Hepatocyte (in vitro differentiated cells): ENCODE measurements at regions not wholly inside any gene's neighbourhood (a gene's known extent, or its start where the extent isn't known, plus 50 kb on each side); places are given as distances from the start of the nearest gene placed in this dataset.
A peak's percentile ranks its signal among the peaks of the same experiment; 100 is the strongest.
"Not testable (repeated sequence)": the region's sequence is repeated elsewhere in the genome, so short reads cannot be mapped to it uniquely, and the experiment has no call there.

Experiments
- DNase-seq: peaks from one replicate; pipeline ENCODE4 v3.0.0-alpha.2; 2016; ENCODE audit warnings: low spot score
- H2AFZ ChIP-seq: fragments of 200-600 bp; sonication (generic); 2 replicates; pipeline ENCODE4 v1.6.0; 2016; ENCODE audit warnings: antibody characterized with exemption, mild to moderate bottlenecking
- H3K27ac ChIP-seq: fragments of 200-600 bp; sonication (generic); 2 replicates; pipeline ENCODE4 v1.5.1; 2016; ENCODE audit warnings: mild to moderate bottlenecking
- H3K27me3 ChIP-seq: fragments of 200-600 bp; sonication (generic); 2 replicates; pipeline ENCODE4 v1.6.1; 2016
- H3K36me3 ChIP-seq: fragments of 200-600 bp; sonication (generic); replicated peaks from 2 replicates; pipeline ENCODE4 v1.5.1; 2016; ENCODE audit warnings: low read depth; ENCODE audit not compliant: insufficient read depth
- H3K4me1 ChIP-seq: fragments of 200-600 bp; sonication (generic); 2 replicates; pipeline ENCODE4 v1.5.1; 2016; ENCODE audit warnings: mild to moderate bottlenecking, moderate library complexity; ENCODE audit not compliant: insufficient read depth
- H3K4me2 ChIP-seq: fragments of 200-600 bp; sonication (generic); 2 replicates; pipeline ENCODE4 v1.6.0; 2016
- H3K4me3 ChIP-seq: fragments of 200-600 bp; sonication (generic); 2 replicates; pipeline ENCODE4 v1.5.1; 2016; ENCODE audit warnings: mild to moderate bottlenecking
- H3K79me2 ChIP-seq: fragments of 200-600 bp; sonication (generic); 2 replicates; pipeline ENCODE4 v1.6.0; 2017; ENCODE audit warnings: mild to moderate bottlenecking
- H3K9me2 ChIP-seq: fragments of 200-600 bp; sonication (generic); replicated peaks from 2 replicates; pipeline ENCODE4 v1.6.0; 2017; ENCODE audit warnings: mild to moderate bottlenecking; ENCODE audit not compliant: insufficient read depth
- H3K9me3 ChIP-seq: fragments of 200-600 bp; sonication (generic); 2 replicates; pipeline ENCODE4 v1.5.1; 2016; ENCODE audit warnings: low read depth, mild to moderate bottlenecking
- H4K20me1 ChIP-seq: fragments of 200-600 bp; sonication (generic); 2 replicates; pipeline ENCODE4 v1.6.0; 2016; ENCODE audit warnings: mild to moderate bottlenecking; ENCODE audit not compliant: insufficient read depth, poor library complexity, severe bottlenecking
- WGBS: methylation state at CpG from one replicate; pipeline ENCODE4 v1.1.6; 2016; ENCODE audit warnings: low lambda C conversion rate; ENCODE audit errors: missing lambda C conversion rate; 5-methylcytosine and 5-hydroxymethylcytosine counted together

DNA sequence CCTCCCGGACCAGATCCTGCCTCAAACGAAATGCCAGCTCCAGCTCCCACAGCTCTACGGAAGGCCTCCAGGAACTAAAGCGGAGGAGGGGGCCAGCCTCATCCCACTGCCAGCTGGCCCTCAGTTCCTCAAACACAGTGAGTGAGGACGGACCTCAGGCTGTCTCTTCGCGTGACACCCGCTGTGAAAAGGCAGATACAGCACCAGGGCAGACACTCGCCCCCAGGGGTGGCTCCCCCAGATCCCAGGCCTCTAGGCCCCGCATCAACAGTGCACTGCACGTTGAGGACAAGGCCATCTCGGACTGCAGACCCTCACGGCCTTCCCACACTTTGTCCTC is 149.9 kb upstream of the C1QTNF3 start:
- H4K20me1 ChIP-seq, H3K27ac ChIP-seq, H3K4me1 ChIP-seq, H3K4me3 ChIP-seq, H3K9me2 ChIP-seq, H3K27me3 ChIP-seq, DNase-seq, H2AFZ ChIP-seq, H3K4me2 ChIP-seq, H3K9me3 ChIP-seq, H3K36me3 ChIP-seq, H3K79me2 ChIP-seq: not testable (repeated sequence)
- 92% methylated on average over 12 of the region's 13 CpGs for WGBS

DNA sequence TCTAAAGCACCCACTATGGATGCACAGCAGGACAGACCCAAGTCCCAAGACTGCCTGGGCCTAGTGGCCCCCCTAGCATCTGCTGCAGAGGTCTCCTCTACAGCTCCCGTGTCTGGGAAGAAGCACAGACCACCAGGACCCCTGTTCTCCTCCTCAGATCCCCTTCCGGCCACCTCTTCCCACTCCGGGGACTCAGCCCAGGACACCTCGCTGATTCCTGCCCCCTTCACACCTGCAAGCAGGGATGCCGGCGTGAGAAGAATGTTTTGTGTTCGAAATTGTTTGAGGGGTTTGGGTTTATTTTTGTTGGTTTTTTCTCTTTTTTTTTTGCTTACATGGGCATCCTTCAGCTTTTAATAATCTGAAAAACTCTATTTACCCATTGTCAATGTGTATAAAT is 150.3 kb upstream of the C1QTNF3 start:
- whole genome bisulfite sequencing = 95% methylated on average over 7 of the region's 7 CpGs
- not testable (repeated sequence) for H2AFZ ChIP-seq, H3K27me3 ChIP-seq, H3K9me2 ChIP-seq, H3K4me1 ChIP-seq, H3K79me2 ChIP-seq, H4K20me1 ChIP-seq, H3K27ac ChIP-seq, H3K4me2 ChIP-seq, H3K36me3 ChIP-seq, H3K9me3 ChIP-seq, H3K4me3 ChIP-seq, DNase-seq

DNA sequence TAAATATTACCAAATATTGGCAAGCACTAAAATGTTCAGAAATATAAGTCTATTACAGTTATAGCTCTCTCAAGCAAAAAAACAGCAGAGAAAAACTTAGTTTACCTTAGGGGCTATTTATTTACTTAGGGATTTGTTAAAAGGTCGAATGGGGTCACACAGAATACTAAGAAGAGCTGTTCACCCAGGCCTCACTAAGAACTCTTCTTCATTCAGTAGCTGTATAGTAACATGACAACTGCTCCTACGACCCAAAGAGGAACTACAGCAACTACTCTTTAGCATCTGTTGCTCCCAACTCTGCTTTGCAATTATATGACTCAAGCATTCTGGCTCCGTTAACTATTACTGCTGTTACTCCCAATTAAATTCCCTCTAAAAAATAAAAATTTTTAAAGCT is 150.8 kb upstream of the C1QTNF3 start:
- peak; percentile 8 for DNase-seq
- H4K20me1 ChIP-seq, H3K4me1 ChIP-seq, H2AFZ ChIP-seq, H3K79me2 ChIP-seq, H3K9me3 ChIP-seq, H3K27ac ChIP-seq, H3K27me3 ChIP-seq, H3K4me3 ChIP-seq, H3K9me2 ChIP-seq, H3K36me3 ChIP-seq, H3K4me2 ChIP-seq: not testable (repeated sequence)
- WGBS = 67% methylated on average over 3 of the region's 3 CpGs

DNA sequence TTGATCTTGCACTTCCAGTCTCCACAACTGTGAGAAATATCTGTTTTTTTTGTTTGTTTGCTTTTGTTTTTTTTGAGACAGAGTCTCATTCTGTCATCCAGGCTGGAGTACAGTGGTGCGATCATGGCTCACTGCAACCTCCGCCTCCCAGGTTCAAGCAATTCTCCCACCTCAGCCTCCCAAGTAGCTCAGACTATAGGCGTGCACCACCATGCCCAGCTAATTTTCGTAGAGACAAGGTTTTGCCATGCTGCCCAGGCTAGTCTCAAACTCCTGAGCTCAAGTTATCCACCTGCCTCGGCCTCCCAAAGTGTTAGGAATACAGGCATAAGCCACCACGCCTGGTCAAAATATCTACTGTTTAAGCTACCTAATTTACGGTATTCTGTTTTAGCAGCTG is 153.1 kb upstream of the C1QTNF3 start:
- not testable (repeated sequence) for DNase-seq, H3K9me2 ChIP-seq, H3K27ac ChIP-seq, H3K36me3 ChIP-seq, H3K4me3 ChIP-seq, H2AFZ ChIP-seq, H3K4me2 ChIP-seq, H3K9me3 ChIP-seq, H3K79me2 ChIP-seq, H3K27me3 ChIP-seq, H3K4me1 ChIP-seq, H4K20me1 ChIP-seq
- 98% methylated on average over 7 of the region's 7 CpGs for WGBS

DNA sequence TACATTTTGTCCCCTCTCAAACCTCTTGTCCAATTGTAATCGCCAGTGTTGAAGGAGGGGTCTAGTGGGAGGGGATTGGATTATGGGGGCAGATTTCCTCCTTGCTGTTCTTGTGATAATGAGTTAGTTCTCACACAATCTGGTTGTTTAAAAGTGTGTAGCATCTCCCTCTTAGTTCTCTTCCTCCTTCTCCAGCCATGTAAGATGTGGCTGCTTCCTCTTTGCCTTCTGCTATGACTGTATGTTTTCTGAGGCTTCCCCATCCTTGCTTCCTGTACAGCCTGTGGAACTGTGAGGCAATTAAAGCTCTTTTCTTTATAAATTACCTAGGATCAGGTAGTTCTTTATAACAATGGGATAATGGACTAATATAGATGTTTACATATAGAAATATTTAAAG is 162.3 kb upstream of the C1QTNF3 start:
- not testable (repeated sequence) for H3K4me1 ChIP-seq, H4K20me1 ChIP-seq, H2AFZ ChIP-seq, H3K9me3 ChIP-seq, H3K4me2 ChIP-seq, H3K36me3 ChIP-seq, H3K9me2 ChIP-seq, H3K79me2 ChIP-seq, H3K27me3 ChIP-seq, DNase-seq, H3K27ac ChIP-seq, H3K4me3 ChIP-seq
- 100% methylated on average over 1 of the region's 1 CpG for WGBS

DNA sequence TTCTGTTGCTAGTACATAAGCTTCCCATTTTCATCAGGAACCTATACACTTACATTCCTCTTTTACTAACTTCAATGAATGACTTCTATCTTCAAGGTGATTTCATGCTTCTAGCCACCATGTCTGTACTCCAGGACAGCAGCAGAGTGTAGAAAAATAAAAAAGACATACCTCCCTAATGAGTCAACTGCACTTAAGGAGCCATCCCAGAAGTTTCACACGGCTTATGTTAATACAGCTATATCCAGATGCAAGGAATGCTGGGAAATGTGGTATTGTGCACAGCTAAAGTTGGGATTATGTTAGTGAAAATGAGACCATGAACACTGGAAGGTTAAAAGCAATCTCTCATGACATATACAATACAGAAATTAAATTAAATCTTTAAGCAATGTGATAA is 174.4 kb upstream of the C1QTNF3 start:
- not testable (repeated sequence) for H3K79me2 ChIP-seq, H3K9me3 ChIP-seq, H2AFZ ChIP-seq, H3K4me2 ChIP-seq, H4K20me1 ChIP-seq, H3K27me3 ChIP-seq, H3K4me3 ChIP-seq, DNase-seq, H3K36me3 ChIP-seq, H3K4me1 ChIP-seq, H3K27ac ChIP-seq, H3K9me2 ChIP-seq
- WGBS = 58% methylated on average over 1 of the region's 1 CpG

DNA sequence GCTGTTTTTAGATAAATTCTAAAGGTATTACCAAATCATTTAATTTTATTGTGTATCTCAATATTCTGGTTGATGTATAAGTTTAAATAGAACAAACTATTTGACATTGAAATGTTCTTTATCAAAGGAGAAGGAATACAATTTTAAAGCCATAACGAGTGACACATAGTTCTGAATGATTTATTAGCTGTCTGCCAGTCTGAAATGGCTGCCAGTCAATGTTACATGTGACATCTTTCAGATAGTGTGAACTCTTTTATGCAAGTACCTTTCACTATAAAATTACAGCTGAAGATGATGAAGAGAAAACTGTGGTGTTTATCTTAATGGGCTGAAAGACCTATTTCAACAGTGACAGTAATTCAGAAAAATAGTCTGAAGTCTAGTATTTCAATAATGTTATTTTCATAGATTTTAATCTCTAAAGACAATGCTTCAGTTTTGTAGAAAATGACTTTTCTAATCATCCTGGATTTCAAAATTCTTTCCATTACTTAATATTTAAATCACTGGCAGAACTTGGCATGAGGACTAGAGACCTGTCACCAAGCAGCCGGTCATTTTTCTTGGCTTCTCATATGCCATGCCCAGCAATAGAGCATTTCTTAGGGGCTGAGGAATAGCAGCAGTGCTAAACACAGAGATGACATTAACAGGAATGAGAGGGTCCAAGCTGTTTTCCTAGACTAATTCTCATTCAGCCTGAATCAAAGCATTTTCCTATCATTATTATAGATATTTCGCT is 178.5 kb upstream of the C1QTNF3 start:
- not testable (repeated sequence) for H3K27ac ChIP-seq, H2AFZ ChIP-seq, H3K36me3 ChIP-seq, H3K4me2 ChIP-seq, H3K4me3 ChIP-seq, H3K27me3 ChIP-seq, H3K9me3 ChIP-seq, H3K9me2 ChIP-seq, H4K20me1 ChIP-seq, H3K79me2 ChIP-seq, H3K4me1 ChIP-seq, DNase-seq
- 62% methylated on average over 3 of the region's 3 CpGs for WGBS

DNA sequence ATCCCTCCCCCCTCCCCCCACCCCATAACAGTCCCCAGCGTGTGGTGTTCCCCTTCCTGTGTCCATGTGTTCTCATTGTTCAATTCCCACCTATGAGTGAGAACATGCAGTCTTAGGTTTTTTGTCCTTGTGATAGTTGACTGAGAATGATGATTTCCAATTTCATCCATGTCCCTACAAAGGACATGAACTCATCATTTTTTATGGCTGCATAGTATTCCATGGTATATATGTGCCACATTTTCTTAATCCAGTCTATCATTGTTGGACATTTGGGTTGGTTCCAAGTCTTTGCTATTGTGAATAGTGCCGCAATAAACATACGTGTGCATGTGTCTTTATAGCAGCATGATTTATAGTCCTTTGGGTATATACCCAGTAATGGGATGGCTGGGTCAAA is 180.1 kb upstream of the C1QTNF3 start:
- 100% methylated on average over 1 of the region's 3 CpGs for WGBS
- not testable (repeated sequence) for H3K4me1 ChIP-seq, H3K79me2 ChIP-seq, H3K36me3 ChIP-seq, H3K4me2 ChIP-seq, H4K20me1 ChIP-seq, H3K9me2 ChIP-seq, H2AFZ ChIP-seq, H3K27me3 ChIP-seq, H3K4me3 ChIP-seq, H3K9me3 ChIP-seq, H3K27ac ChIP-seq, DNase-seq

DNA sequence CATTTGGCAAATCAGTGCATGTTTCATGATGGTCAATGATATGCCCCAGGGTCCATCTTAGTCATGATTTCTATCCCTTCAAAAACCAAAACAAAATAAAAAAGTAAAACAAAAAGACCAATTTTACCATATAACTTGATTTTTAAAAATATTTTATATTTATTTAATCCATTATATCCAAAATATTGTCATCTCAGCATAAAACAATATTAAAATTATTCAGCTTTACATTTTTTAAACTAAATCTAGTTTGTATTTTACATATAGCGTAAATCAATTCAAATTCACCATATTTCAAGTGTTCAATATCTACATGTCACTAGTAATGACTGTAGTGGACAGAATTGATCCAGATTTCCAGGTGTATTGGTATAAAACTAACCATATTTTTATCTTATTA is 187.4 kb upstream of the C1QTNF3 start:
- 100% methylated on average over 1 of the region's 1 CpG for WGBS
- H3K79me2 ChIP-seq, H3K4me2 ChIP-seq, H2AFZ ChIP-seq, H3K36me3 ChIP-seq, H3K27me3 ChIP-seq, H4K20me1 ChIP-seq, H3K4me3 ChIP-seq, H3K27ac ChIP-seq, DNase-seq, H3K9me2 ChIP-seq, H3K4me1 ChIP-seq, H3K9me3 ChIP-seq: not testable (repeated sequence)
